ENCODE measurements at regions not wholly inside any gene's neighbourhood (a gene's known extent, or its start where the extent isn't known, plus 50 kb on each side); places are given as distances from the start of the nearest gene placed in this dataset.

GRCh38 chr12:102603021-102603420 is 122.7 kb upstream of the IGF1 start:
- Mint-ChIP-seq H3K4me1 (peaks cover 3% of the 10 kb centered on the region), H3K4me3 (no peak overlapping the region), H3K27ac (ENCODE audit: unreplicated experiment) (no peak overlapping the region), H3K9me3 (peaks cover 19% of the 10 kb centered on the region), H3K27me3 (ENCODE audit: low read depth) (no peaks in the 10 kb centered on the region), H3K36me3 (ENCODE audit: low read depth) (no peaks in the 10 kb centered on the region)
- no peak for DNase-seq (ENCODE audit: low read depth, low spot score)
- TF ChIP-seq CTCF (conservative IDR thresholded peaks at IDR 0.05): no peak

GRCh38 chr12:102602521-102602920 is 122.2 kb upstream of the IGF1 start:
- peaks cover 3% of the 10 kb centered on the region for H3K4me1 Mint-ChIP-seq
- no peak overlapping the region for H3K27ac Mint-ChIP-seq (ENCODE audit: unreplicated experiment)
- H3K4me3 Mint-ChIP-seq: no peak overlapping the region
- no peak for DNase-seq (ENCODE audit: low read depth, low spot score)
- no peak for TF ChIP-seq CTCF (conservative IDR thresholded peaks at IDR 0.05)
- no peaks in the 10 kb centered on the region for H3K27me3 Mint-ChIP-seq (ENCODE audit: low read depth)
- H3K36me3 Mint-ChIP-seq (ENCODE audit: low read depth): no peaks in the 10 kb centered on the region
- H3K9me3 Mint-ChIP-seq: peaks cover 16% of the 10 kb centered on the region

- no peak overlapping the region for H3K27ac Mint-ChIP-seq (ENCODE audit: unreplicated experiment)
- H3K27me3 Mint-ChIP-seq (ENCODE audit: low read depth): no peaks in the 10 kb centered on the region
- peaks cover 9% of the 10 kb centered on the region for H3K9me3 Mint-ChIP-seq
- peaks cover 3% of the 10 kb centered on the region for H3K4me1 Mint-ChIP-seq
- DNase-seq (ENCODE audit: low read depth, low spot score): no peak
- no peaks in the 10 kb centered on the region for H3K36me3 Mint-ChIP-seq (ENCODE audit: low read depth)
- TF ChIP-seq CTCF (conservative IDR thresholded peaks at IDR 0.05): no peak
- H3K4me3 Mint-ChIP-seq: no peak overlapping the region
These were observed 121.3 kb upstream of the IGF1 start for GRCh38 chr12:102601621-102602020.

- peaks cover 3% of the 10 kb centered on the region for H3K4me1 Mint-ChIP-seq
- no peak for TF ChIP-seq CTCF (conservative IDR thresholded peaks at IDR 0.05)
- peaks cover 2% of the 10 kb centered on the region for H3K9me3 Mint-ChIP-seq
- H3K4me3 Mint-ChIP-seq: no peak overlapping the region
- H3K36me3 Mint-ChIP-seq (ENCODE audit: low read depth): no peaks in the 10 kb centered on the region
- H3K27ac Mint-ChIP-seq (ENCODE audit: unreplicated experiment): no peak overlapping the region
- H3K27me3 Mint-ChIP-seq (ENCODE audit: low read depth): no peaks in the 10 kb centered on the region
- no peak for DNase-seq (ENCODE audit: low read depth, low spot score)
These were observed 116.3 kb upstream of the IGF1 start for GRCh38 chr12:102596687-102597086.

GRCh38 chr12:102596031-102596430 is 115.7 kb upstream of the IGF1 start:
- H3K4me3 Mint-ChIP-seq: no peak overlapping the region
- H3K27ac Mint-ChIP-seq (ENCODE audit: unreplicated experiment): no peak overlapping the region
- TF ChIP-seq CTCF (conservative IDR thresholded peaks at IDR 0.05): no peak

GRCh38 chr12:102595315-102595714 is 115.0 kb upstream of the IGF1 start:
- no peak for TF ChIP-seq CTCF (conservative IDR thresholded peaks at IDR 0.05)
- Mint-ChIP-seq H3K4me3 (no peak overlapping the region), H3K27me3 (ENCODE audit: low read depth) (no peaks in the 10 kb centered on the region), H3K9me3 (peaks cover 2% of the 10 kb centered on the region), H3K27ac (ENCODE audit: unreplicated experiment) (no peak overlapping the region), H3K4me1 (peaks cover 3% of the 10 kb centered on the region), H3K36me3 (ENCODE audit: low read depth) (no peaks in the 10 kb centered on the region)
- DNase-seq (ENCODE audit: low read depth, low spot score): no peak

More at GRCh38 chr12:102596031-102596430, 115.7 kb upstream of the IGF1 start:
- DNase-seq (ENCODE audit: low read depth, low spot score): no peak
- Mint-ChIP-seq H3K36me3 (ENCODE audit: low read depth) (no peaks in the 10 kb centered on the region), H3K4me1 (peaks cover 3% of the 10 kb centered on the region), H3K27me3 (ENCODE audit: low read depth) (no peaks in the 10 kb centered on the region), H3K9me3 (peaks cover 2% of the 10 kb centered on the region)

All from neural crest cell (in vitro differentiated cells).